SK-N-SH treated with all-trans-retinoic acid at 6 μM for 48 hours (cell line): ENCODE measurements at regions not wholly inside any gene's neighbourhood (a gene's known extent, or its start where the extent isn't known, plus 50 kb on each side); places are given as distances from the start of the nearest gene placed in this dataset.

Source experiments
- ATAC-seq: fragments of 200-7000 bp; cut with Tn5 transposase; 3 replicates; pipeline ENCODE4 v1.9.1; 2020; ENCODE audit warnings: mild to moderate bottlenecking, moderate library complexity
- ARNTL ChIP-seq: fragments of 450-650 bp; formaldehyde crosslinking; IDR thresholded peaks from 2 replicates; pipeline ENCODE4 v1.5.0; 2020; ENCODE audit warnings: low read depth, mild to moderate bottlenecking, moderate library complexity, borderline replicate concordance
- BACH2 ChIP-seq: fragments of 250-450 bp; sonication (Bioruptor Pico); IDR thresholded peaks from 2 replicates; pipeline ENCODE4 v1.9.0; 2021; ENCODE audit warnings: mild to moderate bottlenecking, borderline replicate concordance
- CREB5 ChIP-seq: fragments of 250-450 bp; sonication (Bioruptor Pico); IDR thresholded peaks from 2 replicates; pipeline ENCODE4 v1.5.1; 2020; ENCODE audit warnings: low read depth, mild to moderate bottlenecking, moderate library complexity
- CSDC2 ChIP-seq: fragments of 250-450 bp; sonication (Bioruptor Pico); IDR thresholded peaks from 2 replicates; pipeline ENCODE4 v1.5.0; 2020; ENCODE audit warnings: mild to moderate bottlenecking, moderate library complexity
- CSRNP3 ChIP-seq: fragments of 250-450 bp; sonication (Bioruptor Pico); IDR thresholded peaks from 2 replicates; pipeline ENCODE4 v1.5.1; 2021; ENCODE audit warnings: mild to moderate bottlenecking, moderate library complexity
- ESRRG ChIP-seq: fragments of 250-450 bp; sonication (Bioruptor Pico); IDR thresholded peaks from 2 replicates; pipeline ENCODE4 v1.6.1; 2021; ENCODE audit warnings: mild to moderate bottlenecking
- GLIS3 ChIP-seq: fragments of 250-450 bp; sonication (Bioruptor Pico); IDR thresholded peaks from 2 replicates; pipeline ENCODE4 v1.5.0; 2020; ENCODE audit warnings: mild to moderate bottlenecking, moderate library complexity
- PATZ1 ChIP-seq: fragments of 250-450 bp; sonication (Bioruptor Pico); IDR thresholded peaks from 2 replicates; pipeline ENCODE4 v1.8.0; 2020; ENCODE audit warnings: mild to moderate bottlenecking, moderate library complexity, borderline replicate concordance
- POU6F1 ChIP-seq: fragments of 250-450 bp; sonication (Bioruptor Pico); IDR thresholded peaks from 2 replicates; pipeline ENCODE4 v1.8.0; 2021; ENCODE audit warnings: low read depth, mild to moderate bottlenecking, moderate library complexity, borderline replicate concordance
- PPARA ChIP-seq: fragments of 250-450 bp; sonication (Bioruptor Pico); IDR thresholded peaks from 2 replicates; pipeline ENCODE4 v1.5.0; 2020; ENCODE audit warnings: mild to moderate bottlenecking, borderline replicate concordance
- TCF4 ChIP-seq: fragments of 250-450 bp; sonication (Bioruptor Pico); IDR thresholded peaks from 2 replicates; pipeline ENCODE4 v1.8.0; 2021; ENCODE audit warnings: mild to moderate bottlenecking, moderate library complexity, borderline replicate concordance
- TOX ChIP-seq: fragments of 250-450 bp; sonication (Bioruptor Pico); IDR thresholded peaks from 2 replicates; pipeline ENCODE4 v1.8.0; 2021; ENCODE audit warnings: mild to moderate bottlenecking, moderate library complexity, borderline replicate concordance
- TSHZ2 ChIP-seq: fragments of 250-450 bp; sonication (Bioruptor Pico); IDR thresholded peaks from 2 replicates; pipeline ENCODE4 v1.5.0; 2020; ENCODE audit warnings: mild to moderate bottlenecking, moderate library complexity
- ZC3H10 ChIP-seq: fragments of 250-450 bp; sonication (Bioruptor Pico); IDR thresholded peaks from 2 replicates; pipeline ENCODE4 v1.5.1; 2021; ENCODE audit warnings: mild to moderate bottlenecking, moderate library complexity
- ZFP3 ChIP-seq: fragments of 250-450 bp; sonication (Bioruptor Pico); IDR thresholded peaks from 2 replicates; pipeline ENCODE4 v1.5.0; 2020; ENCODE audit warnings: mild to moderate bottlenecking, moderate library complexity
- ZFP30 ChIP-seq: fragments of 450-650 bp; formaldehyde crosslinking; IDR thresholded peaks from 2 replicates; pipeline ENCODE4 v1.5.0; 2022; ENCODE audit warnings: mild to moderate bottlenecking, moderate library complexity
- ZNF565 ChIP-seq: fragments of 450-650 bp; formaldehyde crosslinking; conservative IDR thresholded peaks from 2 replicates; pipeline ENCODE4 v1.5.0; 2020; ENCODE audit warnings: low read depth, mild to moderate bottlenecking, moderate library complexity
- ZNF70 ChIP-seq: fragments of 450-650 bp; formaldehyde crosslinking; IDR thresholded peaks from 2 replicates; pipeline ENCODE4 v1.5.0; 2020; ENCODE audit warnings: mild to moderate bottlenecking, moderate library complexity
- ZNF8 ChIP-seq: fragments of 450-650 bp; formaldehyde crosslinking; IDR thresholded peaks from 2 replicates; pipeline ENCODE4 v1.5.0; 2020; ENCODE audit warnings: mild to moderate bottlenecking, moderate library complexity

- ATAC-seq: peak; percentile 74
- TF ChIP-seq ZNF565 (CRISPR knock-in tag) (no peak), PPARA (CRISPR knock-in tag) (no peak), CSRNP3 (CRISPR knock-in tag) (no peak), GLIS3 (CRISPR knock-in tag) (no peak), ZNF70 (CRISPR knock-in tag) (peak; percentile 48; the same call in 1 of the 2 replicates), ZFP3 (CRISPR knock-in tag) (no peak)
Measured at GRCh38 chr11:39374963-39375698, 2084.3 kb downstream of the LRRC4C start.

GRCh38 chr11:39367534-39367933, 2091.9 kb downstream of the LRRC4C start:
- TF ChIP-seq ZNF8 (CRISPR knock-in tag) (no peak), ZFP30 (CRISPR knock-in tag) (no peak), TCF4 (no peak), TOX (CRISPR knock-in tag) (no peak), ZNF565 (CRISPR knock-in tag) (no peak), CSDC2 (no peak), ZC3H10 (no peak), GLIS3 (CRISPR knock-in tag) (no peak), PPARA (CRISPR knock-in tag) (no peak), CSRNP3 (CRISPR knock-in tag) (no peak), ZFP3 (CRISPR knock-in tag) (no peak)
- ATAC-seq: no peak

GRCh38 chr11:39365809-39366436, 2093.5 kb downstream of the LRRC4C start:
- no peak for TF ChIP-seq PATZ1 (CRISPR knock-in tag)
- no peak for TF ChIP-seq CREB5 (CRISPR knock-in tag)
- TF ChIP-seq ZFP3 (CRISPR knock-in tag): no peak
- no peak for TF ChIP-seq ZNF565 (CRISPR knock-in tag)
- TF ChIP-seq TSHZ2 (CRISPR knock-in tag): no peak
- TF ChIP-seq PPARA (CRISPR knock-in tag): no peak
- no peak for TF ChIP-seq ZFP30 (CRISPR knock-in tag)
- no peak for TF ChIP-seq POU6F1 (CRISPR knock-in tag)
- no peak for TF ChIP-seq ZNF70 (CRISPR knock-in tag)
- TF ChIP-seq GLIS3 (CRISPR knock-in tag): no peak
- TF ChIP-seq TOX (CRISPR knock-in tag): no peak
- no peak for TF ChIP-seq ARNTL (CRISPR knock-in tag)
- no peak for TF ChIP-seq CSRNP3 (CRISPR knock-in tag)
- TF ChIP-seq BACH2: no peak
- no peak for TF ChIP-seq ZC3H10
- TF ChIP-seq ESRRG (CRISPR knock-in tag): no peak
- no peak for TF ChIP-seq TCF4
- no peak for TF ChIP-seq ZNF8 (CRISPR knock-in tag)
- TF ChIP-seq, all 23 proteins: peak for 0
- ATAC-seq: peak; percentile 84
